Upper lobe of left lung (tissue), 6 donors: ENCODE measurements at regions not wholly inside any gene's neighbourhood (a gene's known extent, or its start where the extent isn't known, plus 50 kb on each side); places are given as distances from the start of the nearest gene placed in this dataset.
A peak's percentile ranks its signal among the peaks of the same experiment; 100 is the strongest.

ENCODE experiments used
- ATAC-seq, 2 donors: fragments of 200-7000 bp; cut with Tn5 transposase; one replicate each; pipeline ENCODE4 v1.9.1; 2022; ENCODE audit warnings: mild to moderate bottlenecking in 2 of 2, moderate library complexity in 2 of 2; ENCODE audit not compliant: low FRiP score in 2 of 2
- DNase-seq, 2 donors: peaks; one replicate each; pipeline ENCODE4 v3.0.0-alpha.2; 2019 to 2020
- H3K27ac ChIP-seq, 4 donors: fragments of 200-600 bp; sonication (generic); one replicate each; pipeline ENCODE4 v1.5.1; 2016 to 2019
- H3K27me3 ChIP-seq, 4 donors: fragments of 200-600 bp; sonication (generic); one replicate each; pipeline ENCODE4 v1.5.1; 2017 to 2019
- H3K36me3 ChIP-seq, 4 donors: fragments of 200-600 bp; sonication (generic); one replicate each; pipeline ENCODE4 v1.5.1; 2016 to 2019
- H3K4me1 ChIP-seq, 4 donors: fragments of 200-600 bp; sonication (generic); one replicate each; pipeline ENCODE4 v1.5.1; 2018 to 2019
- H3K4me3 ChIP-seq, 4 donors: fragments of 200-600 bp; sonication (generic); one replicate each; pipeline ENCODE4 v1.5.1; 2017 to 2019; ENCODE audit warnings: mild to moderate bottlenecking in 2 of 4, moderate library complexity in 1 of 4
- H3K9me3 ChIP-seq, 4 donors: fragments of 200-600 bp; sonication (generic); one replicate each; pipeline ENCODE4 v1.5.1; 2018 to 2019
- CTCF ChIP-seq, 6 experiments: fragments of 450-650 bp in 4 of 6; fragments of 200-600 bp in 2 of 6; sonication (generic) in 2 of 6; IDR thresholded peaks; one replicate each; pipeline ENCODE4 v1.5.1; 2016 to 2019; ENCODE audit warnings: antibody characterized with exemption in 6 of 6
- EP300 ChIP-seq, 4 donors: sonication (generic); formaldehyde crosslinking; IDR thresholded peaks; one replicate each; pipeline ENCODE4 v1.5.1; 2017; ENCODE audit warnings: antibody characterized with exemption in 4 of 4, control low read depth in 2 of 4
- POLR2A ChIP-seq, 4 donors: fragments of 450-650 bp; IDR thresholded peaks; one replicate each; pipeline ENCODE4 v1.5.1; 2016 to 2017; ENCODE audit warnings: antibody characterized with exemption in 4 of 4, mild to moderate bottlenecking in 2 of 4
- POLR2AphosphoS5 ChIP-seq, 2 donors: sonication (generic); formaldehyde crosslinking; IDR thresholded peaks; one replicate each; pipeline ENCODE4 v1.5.1; 2017; ENCODE audit warnings: antibody characterized with exemption in 2 of 2
- WGBS, 2 donors: methylation state at CpG; one replicate each; pipeline ENCODE4 v1.1.5; 2017 to 2018; 5-methylcytosine and 5-hydroxymethylcytosine counted together
- donor health status: DM: no; HTN: no; CAD: no; lungs with moderate emphysema.
- donor health status: DM: no; HTN: yes; CAD: no; lungs with severe emphysema.

- TF ChIP-seq EP300 (IDR thresholded peaks at IDR 0.05), result no peak
- no peak for TF ChIP-seq POLR2A (IDR thresholded peaks at IDR 0.05)
- no peak for TF ChIP-seq CTCF (IDR thresholded peaks at IDR 0.05)
- no peak for TF ChIP-seq POLR2AphosphoS5 (IDR thresholded peaks at IDR 0.05)
- Histone ChIP-seq H3K4me3 (no peak overlapping the region), H3K9me3 (no peaks in the 10 kb centered on the region), H3K4me1 (no peaks in the 10 kb centered on the region), H3K36me3 (no peaks in the 10 kb centered on the region), H3K27ac (no peak overlapping the region), H3K27me3 (no peaks in the 10 kb centered on the region)
- DNase-seq (no peak), ATAC-seq (peak in 1 of 2 donors; percentile 19)
- 88 to 91% methylated on average over 3 of the region's 3 CpGs for WGBS, 2 donors
Measured at GRCh38 chr1:100613817-100614559, 76.0 kb downstream of the GPR88 start.

- WGBS, 2 donors, result 75 to 85% methylated on average over 6 of the region's 6 CpGs
- H3K27me3 ChIP-seq, result no peaks in the 10 kb centered on the region
- TF ChIP-seq POLR2AphosphoS5 (IDR thresholded peaks at IDR 0.05), result no peak
- no peak for TF ChIP-seq EP300 (IDR thresholded peaks at IDR 0.05)
- no peak for TF ChIP-seq CTCF (IDR thresholded peaks at IDR 0.05)
- TF ChIP-seq POLR2A (IDR thresholded peaks at IDR 0.05), result no peak
- H3K9me3 ChIP-seq, result no peaks in the 10 kb centered on the region
- ATAC-seq (no peak), DNase-seq (no peak)
- no peaks in the 10 kb centered on the region for H3K36me3 ChIP-seq
- no peak overlapping the region for H3K27ac ChIP-seq
- no peak overlapping the region for H3K4me3 ChIP-seq
- H3K4me1 ChIP-seq, result no peaks in the 10 kb centered on the region
Measured at GRCh38 chr1:100614570-100614969, 76.6 kb downstream of the GPR88 start.

DNA sequence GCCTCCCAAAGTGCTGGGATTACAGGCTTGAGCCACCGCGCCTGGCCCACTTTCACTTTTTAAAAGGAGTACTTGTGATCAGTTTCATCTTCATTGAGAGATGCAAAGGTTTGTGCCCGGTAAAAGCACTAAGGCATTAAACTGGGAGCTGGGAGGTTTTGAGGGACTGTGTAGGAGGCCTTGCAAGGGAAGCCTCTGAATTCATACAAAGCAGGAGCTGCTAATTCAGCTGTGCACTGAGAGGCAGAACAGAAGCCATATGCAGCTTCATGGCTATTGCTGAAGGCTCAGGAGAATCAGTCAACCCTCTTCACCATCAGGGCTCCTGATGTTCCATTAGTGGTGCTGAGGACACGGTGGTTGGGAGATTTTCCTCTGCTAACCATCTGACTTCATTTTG lies 77.7 kb downstream of the GPR88 start:
- no peak for ATAC-seq
- H3K36me3 ChIP-seq, result no peaks in the 10 kb centered on the region

DNA sequence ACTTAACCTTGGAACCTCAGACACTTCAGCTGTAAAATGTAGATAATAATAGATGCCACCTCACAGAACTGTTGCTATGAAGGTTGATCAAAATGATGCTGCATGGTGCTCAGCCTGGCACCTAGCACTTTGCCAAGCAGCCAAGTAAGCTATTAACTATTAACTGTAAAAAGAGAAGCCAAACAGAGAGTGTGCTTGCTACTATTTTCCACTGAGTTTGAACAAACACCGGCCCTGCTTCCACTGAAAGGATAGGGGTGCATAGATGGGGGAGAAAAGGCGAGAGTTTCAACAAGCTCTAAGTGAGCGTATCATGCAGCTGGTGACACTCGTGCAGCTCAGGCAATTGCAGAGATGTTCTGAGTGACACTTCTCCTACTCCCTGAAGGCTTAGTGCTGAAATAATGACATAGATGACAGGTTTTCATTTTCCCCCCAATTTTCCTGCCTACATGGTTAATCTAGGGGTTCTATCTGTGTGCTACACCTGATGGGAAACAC lies 78.2 kb downstream of the GPR88 start:
- Histone ChIP-seq H3K27ac (no peak overlapping the region), H3K4me1 (no peaks in the 10 kb centered on the region), H3K9me3 (no peaks in the 10 kb centered on the region), H3K27me3 (no peaks in the 10 kb centered on the region), H3K36me3 (no peaks in the 10 kb centered on the region), H3K4me3 (no peak overlapping the region)
- TF ChIP-seq POLR2AphosphoS5 (IDR thresholded peaks at IDR 0.05) (no peak), POLR2A (IDR thresholded peaks at IDR 0.05) (no peak), EP300 (IDR thresholded peaks at IDR 0.05) (no peak), CTCF (IDR thresholded peaks at IDR 0.05) (no peak)
- 74 to 88% methylated on average over 4 of the region's 4 CpGs for WGBS, 2 donors
- ATAC-seq (no peak), DNase-seq (no peak)

More for the DNA sequence above, 77.7 kb downstream of the GPR88 start:
- no peaks in the 10 kb centered on the region for H3K27me3 ChIP-seq
- no peaks in the 10 kb centered on the region for H3K4me1 ChIP-seq
- H3K4me3 ChIP-seq, result no peak overlapping the region
- 95 to 97% methylated on average over 4 of the region's 4 CpGs for WGBS, 2 donors
- TF ChIP-seq POLR2AphosphoS5 (IDR thresholded peaks at IDR 0.05) (no peak), CTCF (IDR thresholded peaks at IDR 0.05) (no peak), EP300 (IDR thresholded peaks at IDR 0.05) (no peak), POLR2A (IDR thresholded peaks at IDR 0.05) (no peak)
- no peak for DNase-seq
- H3K27ac ChIP-seq, result no peak overlapping the region
- H3K9me3 ChIP-seq, result no peaks in the 10 kb centered on the region

DNA sequence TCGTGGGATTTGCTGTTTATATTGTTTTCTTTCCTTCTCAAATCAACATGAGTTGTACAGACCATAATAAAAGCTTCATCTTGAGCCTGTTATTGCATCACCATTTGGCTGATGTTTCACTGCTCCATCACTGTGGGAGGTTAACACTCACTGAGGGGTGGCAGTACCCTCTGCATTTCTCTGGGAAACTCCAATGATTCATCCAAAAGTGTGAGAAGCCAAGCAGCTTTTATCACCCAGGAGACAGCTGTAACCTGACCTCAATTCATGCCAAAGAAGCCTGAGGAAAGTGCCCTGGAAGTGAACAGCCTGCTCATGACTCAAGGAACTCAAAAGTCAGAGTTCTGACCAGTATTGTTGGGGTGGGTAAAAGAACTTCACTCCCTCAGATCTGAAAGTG lies 84.1 kb downstream of the GPR88 start:
- Histone ChIP-seq H3K4me1 (peaks cover 6 to 16% (median 11%) of the 10 kb centered on the region in 4 donors), H3K27me3 (no peaks in the 10 kb centered on the region), H3K9me3 (no peaks in the 10 kb centered on the region), H3K36me3 (no peaks in the 10 kb centered on the region), H3K27ac (no peak overlapping the region), H3K4me3 (no peak overlapping the region)
- WGBS, 2 donors, result 22 to 31% methylated on average over 1 of the region's 1 CpG
- ATAC-seq (peak in 1 of 2 donors; percentile 69), DNase-seq (no peak)
- TF ChIP-seq CTCF (IDR thresholded peaks at IDR 0.05), result no peak
- TF ChIP-seq POLR2AphosphoS5 (IDR thresholded peaks at IDR 0.05), result peak; percentile 53
